Left lung (tissue), 4 donors: ENCODE measurements at regions not wholly inside any gene's neighbourhood (a gene's known extent, or its start where the extent isn't known, plus 50 kb on each side); places are given as distances from the start of the nearest gene placed in this dataset.

Experiments
- ATAC-seq: fragments of 200-7000 bp; cut with Tn5 transposase; one replicate; pipeline ENCODE4 v1.9.1; 2020; ENCODE audit warnings: moderate library complexity
- DNase-seq, 4 donors: peaks; one replicate each; pipeline ENCODE4 v3.0.0-alpha.2; 2013 to 2020
- H3K27ac ChIP-seq, 2 donors: fragments of 200-600 bp; sonication (generic) in 1 of 2; one replicate each; pipeline versions ENCODE4 v1.5.0 to v1.8.0; 2020 to 2021
- H3K27me3 ChIP-seq, 2 donors: fragments of 200-600 bp; sonication (generic) in 1 of 2; one replicate each; pipeline versions ENCODE4 v1.5.0 to v1.8.0; 2020 to 2021
- H3K36me3 ChIP-seq, 2 donors: fragments of 200-600 bp; sonication (generic) in 1 of 2; one replicate each; pipeline versions ENCODE4 v1.5.0 to v1.8.0; 2020 to 2021
- H3K4me1 ChIP-seq, 2 donors: fragments of 200-600 bp; one replicate each; pipeline ENCODE4 v1.8.0; 2021
- H3K4me3 ChIP-seq, 2 donors: fragments of 200-600 bp; sonication (generic) in 1 of 2; one replicate each; pipeline versions ENCODE4 v1.5.0 to v1.8.0; 2020 to 2021; ENCODE audit warnings: mild to moderate bottlenecking in 1 of 2
- H3K9me3 ChIP-seq, 2 donors: fragments of 200-600 bp; sonication (generic) in 1 of 2; one replicate each; pipeline versions ENCODE4 v1.5.0 to v1.8.0; 2020 to 2021
- CTCF ChIP-seq, 2 donors: fragments of 200-600 bp; sonication (generic) in 1 of 2; IDR thresholded peaks; one replicate each; pipeline versions ENCODE4 v1.5.0 to v1.8.0; 2021; ENCODE audit warnings: antibody characterized with exemption in 2 of 2
- intact Hi-C, 2 donors: fragments of 100-400 bp; cut with DNase I; formaldehyde crosslinking; loops; one replicate each; pipeline versions ENCODE4 v1.11.2 to v1.14.2; 2022
- donor health status: DM: no; HTN: yes; CAD: no.
- donor health status: DM: no; HTN: no; CAD: no.

- DNase-seq: no peak
- no peaks in the 10 kb centered on the region for H3K36me3 ChIP-seq
- intact Hi-C loops: no loop called here
- no peak for TF ChIP-seq CTCF (IDR thresholded peaks at IDR 0.05)
- no peak for ATAC-seq
- no peak overlapping the region for H3K27ac ChIP-seq
- no peaks in the 10 kb centered on the region for H3K4me1 ChIP-seq
- no peak overlapping the region for H3K4me3 ChIP-seq
- no peaks in the 10 kb centered on the region for H3K9me3 ChIP-seq
- H3K27me3 ChIP-seq: no peaks in the 10 kb centered on the region
These were observed 86.2 kb downstream of the TSPAN8 start for GRCh38 chr12:71071536-71072097.

- no peak for TF ChIP-seq CTCF (IDR thresholded peaks at IDR 0.05)
- intact Hi-C loops: no loop called here
- Histone ChIP-seq H3K4me3 (no peak overlapping the region), H3K27me3 (no peaks in the 10 kb centered on the region), H3K36me3 (no peaks in the 10 kb centered on the region), H3K9me3 (no peaks in the 10 kb centered on the region), H3K4me1 (no peaks in the 10 kb centered on the region), H3K27ac (no peak overlapping the region)
- ATAC-seq (no peak), DNase-seq (no peak)
These were observed 87.2 kb downstream of the TSPAN8 start for GRCh38 chr12:71070416-71071128.

- H3K27me3 ChIP-seq: no peaks in the 10 kb centered on the region
- H3K36me3 ChIP-seq: no peaks in the 10 kb centered on the region
- no peak for TF ChIP-seq CTCF (IDR thresholded peaks at IDR 0.05)
- no peak overlapping the region for H3K4me3 ChIP-seq
- no peaks in the 10 kb centered on the region for H3K4me1 ChIP-seq
- ATAC-seq (no peak), DNase-seq (peak in 1 of 4 donors; percentile 56)
- no peak overlapping the region for H3K27ac ChIP-seq
- intact Hi-C loops: no loop called here
- no peaks in the 10 kb centered on the region for H3K9me3 ChIP-seq
These were observed 88.5 kb downstream of the TSPAN8 start for GRCh38 chr12:71069311-71069710.

GRCh38 chr12:71063087-71063486 lies 94.7 kb downstream of the TSPAN8 start:
- no peak overlapping the region for H3K4me3 ChIP-seq
- ATAC-seq: no peak
- H3K9me3 ChIP-seq: peaks cover 0 to 4% of the 10 kb centered on the region in 2 donors
- H3K4me1 ChIP-seq: no peaks in the 10 kb centered on the region
- intact Hi-C loops: no loop called here
- no peak for TF ChIP-seq CTCF (IDR thresholded peaks at IDR 0.05)
- H3K36me3 ChIP-seq: no peaks in the 10 kb centered on the region
- no peak for DNase-seq
- no peaks in the 10 kb centered on the region for H3K27me3 ChIP-seq
- no peak overlapping the region for H3K27ac ChIP-seq

GRCh38 chr12:71061451-71061850 lies 96.3 kb downstream of the TSPAN8 start:
- ATAC-seq (no peak), DNase-seq (no peak)
- intact Hi-C loops: no loop called here

More at GRCh38 chr12:71061451-71061850, 96.3 kb downstream of the TSPAN8 start:
- H3K4me3 ChIP-seq: no peak overlapping the region
- H3K27me3 ChIP-seq: no peaks in the 10 kb centered on the region
- H3K36me3 ChIP-seq: no peaks in the 10 kb centered on the region
- peaks cover 0 to 4% of the 10 kb centered on the region in 2 donors for H3K9me3 ChIP-seq
- TF ChIP-seq CTCF (IDR thresholded peaks at IDR 0.05): no peak
- no peak overlapping the region for H3K27ac ChIP-seq
- H3K4me1 ChIP-seq: no peaks in the 10 kb centered on the region
